Loucy (cell line): ENCODE measurements at regions not wholly inside any gene's neighbourhood (a gene's known extent, or its start where the extent isn't known, plus 50 kb on each side); places are given as distances from the start of the nearest gene placed in this dataset.

Experiments used
- CTCF ChIP-seq: fragments of 200-600 bp; sonication (generic); conservative IDR thresholded peaks from 2 replicates; pipeline ENCODE4 v1.5.1; 2014; ENCODE audit warnings: mild to moderate bottlenecking, antibody characterized with exemption, low read length
- EZH2phosphoT487 ChIP-seq: fragments of 200-600 bp; IDR thresholded peaks from 2 replicates; pipeline ENCODE4 v1.6.1; 2018; ENCODE audit warnings: antibody characterized with exemption, mild to moderate bottlenecking, moderate library complexity, borderline replicate concordance

GRCh38 chr6:82097676-82098075 is 149.9 kb downstream of the IBTK start:
- TF ChIP-seq EZH2phosphoT487 (no peak), CTCF (no peak)
